ENCODE measurements at regions not wholly inside any gene's neighbourhood (a gene's known extent, or its start where the extent isn't known, plus 50 kb on each side); places are given as distances from the start of the nearest gene placed in this dataset.

DNA sequence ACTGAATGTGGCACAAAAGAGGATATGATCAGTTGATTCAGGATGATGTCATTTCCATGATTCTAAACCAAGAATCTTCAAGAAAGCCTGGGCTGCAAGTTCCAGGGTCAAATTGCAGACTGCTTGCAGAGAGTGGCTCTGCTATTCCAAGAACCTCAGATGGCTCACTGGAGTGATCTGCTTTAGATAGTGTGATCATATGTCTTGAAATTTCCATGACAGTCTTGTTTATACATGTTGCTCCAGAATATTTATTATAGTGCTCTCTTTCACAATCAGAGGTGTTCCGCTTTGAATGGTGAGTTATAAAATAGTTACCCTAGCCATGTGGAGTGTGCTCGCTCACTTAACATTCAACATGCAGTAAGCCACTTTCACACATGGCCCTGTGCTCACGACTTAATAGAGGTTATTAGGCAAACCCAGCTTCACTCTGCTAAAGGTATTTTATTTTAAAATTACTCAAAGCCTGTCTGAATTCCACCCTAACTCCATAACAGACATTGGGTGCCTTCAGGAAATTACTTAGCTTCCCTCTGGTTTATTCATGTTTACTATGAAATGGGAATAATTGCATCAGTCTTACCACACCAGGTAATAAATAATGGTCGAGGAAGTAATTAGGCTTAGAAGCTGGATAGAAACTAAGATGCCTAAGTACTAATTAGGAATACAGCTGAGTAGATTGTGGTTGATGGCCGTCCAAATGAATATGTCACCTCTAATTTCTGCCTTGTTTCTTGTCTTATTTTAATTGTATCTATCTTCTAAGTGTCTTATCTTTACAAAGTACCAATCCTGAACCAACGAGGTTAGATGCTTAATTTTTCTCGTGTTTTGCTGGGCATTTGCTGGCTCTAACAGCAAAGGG is 187.9 kb downstream of the ETS1 start:
- ATAC-seq (ENCODE audit: insufficient number of reproducible peaks, low FRiP score, low read depth) (no peak), DNase-seq (ENCODE audit: low spot score) (no peak)
- no peaks in the 10 kb centered on the region for H3K36me3 ChIP-seq
- TF ChIP-seq, protein P1, sequence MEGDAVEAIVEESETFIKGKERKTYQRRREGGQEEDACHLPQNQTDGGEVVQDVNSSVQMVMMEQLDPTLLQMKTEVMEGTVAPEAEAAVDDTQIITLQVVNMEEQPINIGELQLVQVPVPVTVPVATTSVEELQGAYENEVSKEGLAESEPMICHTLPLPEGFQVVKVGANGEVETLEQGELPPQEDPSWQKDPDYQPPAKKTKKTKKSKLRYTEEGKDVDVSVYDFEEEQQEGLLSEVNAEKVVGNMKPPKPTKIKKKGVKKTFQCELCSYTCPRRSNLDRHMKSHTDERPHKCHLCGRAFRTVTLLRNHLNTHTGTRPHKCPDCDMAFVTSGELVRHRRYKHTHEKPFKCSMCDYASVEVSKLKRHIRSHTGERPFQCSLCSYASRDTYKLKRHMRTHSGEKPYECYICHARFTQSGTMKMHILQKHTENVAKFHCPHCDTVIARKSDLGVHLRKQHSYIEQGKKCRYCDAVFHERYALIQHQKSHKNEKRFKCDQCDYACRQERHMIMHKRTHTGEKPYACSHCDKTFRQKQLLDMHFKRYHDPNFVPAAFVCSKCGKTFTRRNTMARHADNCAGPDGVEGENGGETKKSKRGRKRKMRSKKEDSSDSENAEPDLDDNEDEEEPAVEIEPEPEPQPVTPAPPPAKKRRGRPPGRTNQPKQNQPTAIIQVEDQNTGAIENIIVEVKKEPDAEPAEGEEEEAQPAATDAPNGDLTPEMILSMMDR (IDR thresholded peaks at IDR 0.05): no peak
- no peak overlapping the region for H3K4me3 ChIP-seq
- no peaks in the 10 kb centered on the region for H3K4me1 ChIP-seq (ENCODE audit: control insufficient read depth in 1 of 2, low read depth in 2 of 2)
- H3K27ac ChIP-seq: no peak overlapping the region
- H3K9me3 ChIP-seq: no peaks in the 10 kb centered on the region
- H3K27me3 ChIP-seq (replicated peaks; ENCODE audit: insufficient read depth): no peaks in the 10 kb centered on the region

DNA sequence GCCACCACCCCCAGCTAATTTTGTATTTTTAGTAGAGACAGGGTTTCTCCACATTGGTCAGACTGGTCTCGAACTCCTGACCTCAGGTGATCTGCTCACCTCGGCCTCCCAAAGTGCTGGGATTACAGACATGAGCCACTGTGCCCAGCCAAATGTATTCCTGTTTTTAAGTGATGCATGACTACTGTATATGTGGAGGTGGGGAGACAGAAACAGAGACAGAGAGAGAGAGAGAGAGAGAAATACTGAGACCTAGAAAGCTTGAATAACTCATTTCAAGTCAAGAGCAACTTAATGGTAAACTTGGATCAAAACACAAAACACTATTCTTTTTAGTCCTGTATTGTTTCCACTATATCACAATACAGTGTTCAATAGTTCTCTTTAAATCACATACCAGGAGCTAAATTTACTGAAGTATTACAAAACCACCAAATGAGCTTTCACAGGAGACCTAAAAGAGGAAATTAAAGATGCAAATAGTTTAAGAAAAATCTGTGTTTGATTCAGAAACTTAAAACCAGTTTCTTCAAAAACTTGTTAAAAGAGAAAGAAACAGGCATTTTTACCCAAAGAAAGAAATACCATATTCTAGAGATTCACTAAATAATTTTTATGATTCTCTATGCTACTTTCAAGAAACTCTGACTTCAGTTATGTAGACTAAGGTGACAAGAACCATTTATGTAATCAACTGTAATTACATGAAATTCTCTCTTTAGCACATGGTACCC is 188.7 kb downstream of the ETS1 start:
- no peaks in the 10 kb centered on the region for H3K27me3 ChIP-seq (replicated peaks; ENCODE audit: insufficient read depth)
- H3K4me1 ChIP-seq (ENCODE audit: control insufficient read depth in 1 of 2, low read depth in 2 of 2): no peaks in the 10 kb centered on the region
- no peak for DNase-seq (ENCODE audit: low spot score)
- no peaks in the 10 kb centered on the region for H3K9me3 ChIP-seq
- no peak overlapping the region for H3K4me3 ChIP-seq
- H3K27ac ChIP-seq: no peak overlapping the region
- TF ChIP-seq, protein P1 (IDR thresholded peaks at IDR 0.05): no peak
- H3K36me3 ChIP-seq: no peaks in the 10 kb centered on the region
- ATAC-seq (ENCODE audit: insufficient number of reproducible peaks, low FRiP score, low read depth): no peak

DNA sequence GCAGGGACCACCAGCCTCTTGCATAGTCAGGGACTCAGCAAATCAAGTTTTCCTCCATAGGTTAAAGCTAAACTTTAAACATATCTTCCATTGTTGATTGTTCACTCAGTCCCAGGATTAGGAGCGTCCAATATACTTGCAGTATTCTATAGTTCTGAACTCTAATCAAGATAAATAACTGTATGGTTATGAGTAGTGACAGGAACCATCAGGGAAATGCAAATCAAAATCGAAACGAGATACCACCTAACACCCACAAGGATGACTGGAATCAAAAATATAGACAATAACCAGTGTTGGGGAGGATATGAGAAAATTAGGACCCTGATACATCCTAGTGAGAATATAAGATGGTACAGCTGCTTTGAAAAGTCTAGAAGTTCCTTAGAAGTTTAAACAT is 190.0 kb downstream of the ETS1 start:
- TF ChIP-seq, protein P1 (IDR thresholded peaks at IDR 0.05): no peak
- Histone ChIP-seq H3K36me3 (no peaks in the 10 kb centered on the region), H3K4me3 (no peak overlapping the region), H3K4me1 (ENCODE audit: control insufficient read depth in 1 of 2, low read depth in 2 of 2) (no peaks in the 10 kb centered on the region), H3K27me3 (replicated peaks; ENCODE audit: insufficient read depth) (no peaks in the 10 kb centered on the region), H3K27ac (no peak overlapping the region), H3K9me3 (no peaks in the 10 kb centered on the region)
- DNase-seq (ENCODE audit: low spot score): no peak
- ATAC-seq (ENCODE audit: insufficient number of reproducible peaks, low FRiP score, low read depth): no peak

DNA sequence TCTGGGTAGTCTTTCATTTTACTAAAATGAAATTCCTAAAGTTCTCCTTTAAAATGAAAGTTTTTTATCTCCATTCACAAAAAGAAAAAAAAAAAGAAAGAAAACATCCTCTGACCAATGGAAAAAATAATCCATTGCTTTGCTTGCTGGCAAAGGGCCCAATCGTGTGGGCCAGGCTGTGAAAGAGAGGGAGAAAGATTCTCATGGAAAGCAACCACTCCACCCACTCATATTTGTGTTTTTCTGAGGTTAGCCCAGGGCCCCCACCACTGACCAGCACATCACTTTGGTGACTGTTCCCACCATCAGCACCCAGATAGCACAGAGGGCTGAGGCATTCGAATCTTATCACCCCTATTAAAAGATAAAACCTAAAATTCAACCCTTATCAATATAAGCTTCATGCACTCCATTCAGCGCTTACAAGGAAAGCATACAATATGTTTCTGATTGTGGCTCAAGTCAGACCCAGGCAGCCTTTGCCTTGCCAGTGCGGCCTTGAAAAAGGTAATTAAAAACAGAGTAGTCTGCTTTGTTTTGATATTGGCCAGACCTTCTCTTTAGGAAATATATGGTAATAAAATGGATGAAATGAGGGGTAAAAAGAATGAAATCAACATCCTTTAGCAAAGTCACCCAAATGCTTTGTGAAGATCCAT is 192.8 kb downstream of the ETS1 start:
- ATAC-seq (ENCODE audit: insufficient number of reproducible peaks, low FRiP score, low read depth) (no peak), DNase-seq (ENCODE audit: low spot score) (no peak)
- TF ChIP-seq, protein P1 (IDR thresholded peaks at IDR 0.05): no peak
- Histone ChIP-seq H3K27ac (no peak overlapping the region), H3K9me3 (no peaks in the 10 kb centered on the region), H3K4me1 (ENCODE audit: control insufficient read depth in 1 of 2, low read depth in 2 of 2) (peaks cover 2 to 17% of the 10 kb centered on the region in 2 donors), H3K36me3 (no peaks in the 10 kb centered on the region), H3K4me3 (no peak overlapping the region), H3K27me3 (replicated peaks; ENCODE audit: insufficient read depth) (no peaks in the 10 kb centered on the region)

DNA sequence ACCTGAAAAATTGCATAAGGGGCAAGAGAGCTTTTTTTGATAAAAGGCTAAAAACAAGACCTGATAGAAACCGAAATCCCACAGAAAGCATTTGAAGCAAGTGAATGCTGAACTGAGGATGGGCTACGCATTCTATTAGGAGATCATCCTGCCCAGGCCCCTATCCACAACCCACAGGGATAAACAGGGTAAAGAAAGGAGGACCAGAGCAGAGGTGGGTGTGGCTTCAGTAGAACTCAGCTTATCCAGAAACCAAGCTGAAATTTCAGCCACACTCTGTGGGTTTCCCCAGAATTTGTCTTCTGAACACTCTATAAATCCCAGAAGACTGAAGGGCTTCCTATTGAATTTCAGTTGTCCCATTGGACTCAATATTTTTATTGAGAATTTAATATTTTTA is 195.1 kb downstream of the ETS1 start:
- DNase-seq (ENCODE audit: low spot score) (no peak), ATAC-seq (ENCODE audit: insufficient number of reproducible peaks, low FRiP score, low read depth) (no peak)
- no peak overlapping the region for H3K27ac ChIP-seq
- H3K9me3 ChIP-seq: no peaks in the 10 kb centered on the region
- no peaks in the 10 kb centered on the region for H3K27me3 ChIP-seq (replicated peaks; ENCODE audit: insufficient read depth)
- TF ChIP-seq, protein P1 (IDR thresholded peaks at IDR 0.05): no peak
- H3K36me3 ChIP-seq: no peaks in the 10 kb centered on the region
- peaks cover 2 to 19% of the 10 kb centered on the region in 2 donors for H3K4me1 ChIP-seq (ENCODE audit: control insufficient read depth in 1 of 2, low read depth in 2 of 2)
- H3K4me3 ChIP-seq: no peak overlapping the region
